Loucy (cell line): ENCODE measurements at regions not wholly inside any gene's neighbourhood (a gene's known extent, or its start where the extent isn't known, plus 50 kb on each side); places are given as distances from the start of the nearest gene placed in this dataset.

Source experiments
- H2AFZ ChIP-seq: fragments of 200-600 bp; sonication (generic); 2 replicates; pipeline ENCODE4 v1.6.0; 2016; ENCODE audit warnings: antibody characterized with exemption, mild to moderate bottlenecking, low read length, moderate library complexity
- H3F3A ChIP-seq: fragments of 200-600 bp; 2 replicates; pipeline ENCODE4 v1.6.0; 2016; ENCODE audit warnings: antibody characterized with exemption, low read depth, mild to moderate bottlenecking
- H3K27me3 ChIP-seq: fragments of 200-600 bp; sonication (generic); 2 replicates; pipeline ENCODE4 v1.6.1; 2014; ENCODE audit warnings: low read length, mild to moderate bottlenecking; ENCODE audit not compliant: insufficient read depth, poor library complexity, severe bottlenecking
- H3K36me3 ChIP-seq: fragments of 200-600 bp; sonication (generic); 2 replicates; pipeline ENCODE4 v1.6.1; 2016; ENCODE audit warnings: low read length; ENCODE audit not compliant: insufficient read depth
- H3K4me1 ChIP-seq: fragments of 200-600 bp; sonication (generic); 2 replicates; pipeline ENCODE4 v1.5.1; 2014; ENCODE audit warnings: low read length, mild to moderate bottlenecking; ENCODE audit not compliant: insufficient read depth, poor library complexity, severe bottlenecking
- H3K4me2 ChIP-seq: fragments of 200-600 bp; sonication (generic); 2 replicates; pipeline ENCODE4 v1.6.0; 2014; ENCODE audit warnings: antibody characterized with exemption, low read length, low read depth, mild to moderate bottlenecking; ENCODE audit not compliant: poor library complexity, severe bottlenecking
- H3K4me3 ChIP-seq: fragments of 200-600 bp; sonication (generic); 2 replicates; pipeline ENCODE4 v1.5.1; 2014; ENCODE audit warnings: low read length, mild to moderate bottlenecking, mixed read lengths; ENCODE audit not compliant: poor library complexity, severe bottlenecking
- H3K79me2 ChIP-seq: fragments of 200-600 bp; sonication (generic); 2 replicates; pipeline ENCODE4 v1.6.1; 2014; ENCODE audit warnings: low read length; ENCODE audit not compliant: insufficient read depth
- H3K9ac ChIP-seq: fragments of 200-600 bp; sonication (generic); 2 replicates; pipeline ENCODE4 v1.6.0; 2014; ENCODE audit warnings: mild to moderate bottlenecking, low read depth, low read length, moderate library complexity; ENCODE audit not compliant: poor library complexity, severe bottlenecking
- H3K9me2 ChIP-seq: fragments of 200-600 bp; sonication (generic); replicated peaks from 2 replicates; pipeline ENCODE4 v1.6.1; 2016; ENCODE audit warnings: low read depth, low read length, mixed read lengths
- H3K9me3 ChIP-seq: fragments of 200-600 bp; sonication (generic); 2 replicates; pipeline ENCODE4 v1.6.1; 2014; ENCODE audit warnings: mild to moderate bottlenecking, antibody characterized with exemption, low read length, low read depth; ENCODE audit not compliant: insufficient read depth
- H4K20me1 ChIP-seq: fragments of 200-600 bp; sonication (generic); 2 replicates; pipeline ENCODE4 v1.6.0; 2014; ENCODE audit warnings: antibody characterized with exemption, low read length, mild to moderate bottlenecking; ENCODE audit not compliant: insufficient read depth, poor library complexity, severe bottlenecking
- EZH2phosphoT487 ChIP-seq: fragments of 200-600 bp; IDR thresholded peaks from 2 replicates; pipeline ENCODE4 v1.6.1; 2018; ENCODE audit warnings: antibody characterized with exemption, mild to moderate bottlenecking, moderate library complexity, borderline replicate concordance
- TF ChIP-seq, protein P1 (sequence below): fragments of 200-600 bp; sonication (generic); conservative IDR thresholded peaks from 2 replicates; pipeline ENCODE4 v1.5.1; 2014; ENCODE audit warnings: mild to moderate bottlenecking, antibody characterized with exemption, low read length

GRCh38 chr10:118167056-118167700 lies 120.4 kb upstream of the RAB11FIP2 start:
- Histone ChIP-seq H3K9me3 (no peaks in the 10 kb centered on the region), H3F3A (no peaks in the 10 kb centered on the region), H2AFZ (no peak overlapping the region), H3K9ac (no peak overlapping the region), H3K4me2 (no peak overlapping the region), H4K20me1 (no peaks in the 10 kb centered on the region), H3K79me2 (no peaks in the 10 kb centered on the region), H3K27me3 (no peaks in the 10 kb centered on the region), H3K9me2 (no peaks in the 10 kb centered on the region), H3K4me1 (no peaks in the 10 kb centered on the region), H3K36me3 (no peaks in the 10 kb centered on the region), H3K4me3 (no peak overlapping the region)
- TF ChIP-seq, protein P1, sequence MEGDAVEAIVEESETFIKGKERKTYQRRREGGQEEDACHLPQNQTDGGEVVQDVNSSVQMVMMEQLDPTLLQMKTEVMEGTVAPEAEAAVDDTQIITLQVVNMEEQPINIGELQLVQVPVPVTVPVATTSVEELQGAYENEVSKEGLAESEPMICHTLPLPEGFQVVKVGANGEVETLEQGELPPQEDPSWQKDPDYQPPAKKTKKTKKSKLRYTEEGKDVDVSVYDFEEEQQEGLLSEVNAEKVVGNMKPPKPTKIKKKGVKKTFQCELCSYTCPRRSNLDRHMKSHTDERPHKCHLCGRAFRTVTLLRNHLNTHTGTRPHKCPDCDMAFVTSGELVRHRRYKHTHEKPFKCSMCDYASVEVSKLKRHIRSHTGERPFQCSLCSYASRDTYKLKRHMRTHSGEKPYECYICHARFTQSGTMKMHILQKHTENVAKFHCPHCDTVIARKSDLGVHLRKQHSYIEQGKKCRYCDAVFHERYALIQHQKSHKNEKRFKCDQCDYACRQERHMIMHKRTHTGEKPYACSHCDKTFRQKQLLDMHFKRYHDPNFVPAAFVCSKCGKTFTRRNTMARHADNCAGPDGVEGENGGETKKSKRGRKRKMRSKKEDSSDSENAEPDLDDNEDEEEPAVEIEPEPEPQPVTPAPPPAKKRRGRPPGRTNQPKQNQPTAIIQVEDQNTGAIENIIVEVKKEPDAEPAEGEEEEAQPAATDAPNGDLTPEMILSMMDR = no peak
- TF ChIP-seq EZH2phosphoT487 = no peak

GRCh38 chr10:118163217-118163616 lies 116.5 kb upstream of the RAB11FIP2 start:
- no peak overlapping the region for H3K4me3 ChIP-seq
- no peaks in the 10 kb centered on the region for H3K9me2 ChIP-seq
- no peaks in the 10 kb centered on the region for H3K4me1 ChIP-seq
- H3F3A ChIP-seq = no peaks in the 10 kb centered on the region
- no peaks in the 10 kb centered on the region for H3K27me3 ChIP-seq
- H3K9ac ChIP-seq = no peak overlapping the region
- no peaks in the 10 kb centered on the region for H3K36me3 ChIP-seq
- no peak for TF ChIP-seq EZH2phosphoT487
- TF ChIP-seq, protein P1 = no peak
- H3K4me2 ChIP-seq = no peak overlapping the region
- H2AFZ ChIP-seq = no peak overlapping the region
- no peaks in the 10 kb centered on the region for H3K9me3 ChIP-seq
- no peaks in the 10 kb centered on the region for H4K20me1 ChIP-seq
- no peaks in the 10 kb centered on the region for H3K79me2 ChIP-seq

- H3K4me1 ChIP-seq = no peaks in the 10 kb centered on the region
Observed at GRCh38 chr10:118161461-118162246, 114.9 kb upstream of the RAB11FIP2 start.

More at GRCh38 chr10:118161461-118162246, 114.9 kb upstream of the RAB11FIP2 start:
- H3F3A ChIP-seq = no peaks in the 10 kb centered on the region
- H3K79me2 ChIP-seq = no peaks in the 10 kb centered on the region
- H3K9me2 ChIP-seq = no peaks in the 10 kb centered on the region
- H3K9me3 ChIP-seq = no peaks in the 10 kb centered on the region
- H3K36me3 ChIP-seq = no peaks in the 10 kb centered on the region
- H2AFZ ChIP-seq = no peak overlapping the region
- no peak overlapping the region for H3K4me2 ChIP-seq
- H3K9ac ChIP-seq = no peak overlapping the region
- H3K4me3 ChIP-seq = no peak overlapping the region
- no peaks in the 10 kb centered on the region for H4K20me1 ChIP-seq
- no peaks in the 10 kb centered on the region for H3K27me3 ChIP-seq
- TF ChIP-seq EZH2phosphoT487 = no peak
- TF ChIP-seq, protein P1 = no peak
